ENCODE measurements at regions not wholly inside any gene's neighbourhood (a gene's known extent, or its start where the extent isn't known, plus 50 kb on each side); places are given as distances from the start of the nearest gene placed in this dataset.

- Histone ChIP-seq H3K4me3 (replicated peaks; ENCODE audit: low read depth, low read length) (no peak overlapping the region), H3K36me3 (ENCODE audit: control insufficient read depth, insufficient read depth, low read length) (no peaks in the 10 kb centered on the region), H3K27me3 (replicated peaks; ENCODE audit: control insufficient read depth, insufficient read depth, low read length) (no peaks in the 10 kb centered on the region)
- TF ChIP-seq CTCF (IDR thresholded peaks at IDR 0.05; ENCODE audit: insufficient read depth, low read length, poor library complexity, severe bottlenecking) = no peak
- DNase-seq (ENCODE audit: extremely low read depth, insufficient read length) = no peak
Measured at GRCh38 chr2:118763797-118764196, 83.7 kb downstream of the EN1 start.

- Histone ChIP-seq H3K36me3 (ENCODE audit: control insufficient read depth, insufficient read depth, low read length) (no peaks in the 10 kb centered on the region), H3K4me3 (replicated peaks; ENCODE audit: low read depth, low read length) (no peak overlapping the region), H3K27me3 (replicated peaks; ENCODE audit: control insufficient read depth, insufficient read depth, low read length) (no peaks in the 10 kb centered on the region)
- no peak for TF ChIP-seq CTCF (IDR thresholded peaks at IDR 0.05; ENCODE audit: insufficient read depth, low read length, poor library complexity, severe bottlenecking)
- DNase-seq (ENCODE audit: extremely low read depth, insufficient read length) = no peak
Measured at GRCh38 chr2:118762290-118762689, 85.2 kb downstream of the EN1 start.

- TF ChIP-seq CTCF (IDR thresholded peaks at IDR 0.05; ENCODE audit: insufficient read depth, low read length, poor library complexity, severe bottlenecking) = no peak
- Histone ChIP-seq H3K36me3 (ENCODE audit: control insufficient read depth, insufficient read depth, low read length) (no peaks in the 10 kb centered on the region), H3K27me3 (replicated peaks; ENCODE audit: control insufficient read depth, insufficient read depth, low read length) (no peaks in the 10 kb centered on the region), H3K4me3 (replicated peaks; ENCODE audit: low read depth, low read length) (no peak overlapping the region)
- no peak for DNase-seq (ENCODE audit: extremely low read depth, insufficient read length)
Measured at GRCh38 chr2:118761771-118762170, 85.7 kb downstream of the EN1 start.

- no peaks in the 10 kb centered on the region for H3K36me3 ChIP-seq (ENCODE audit: control insufficient read depth, insufficient read depth, low read length)
- DNase-seq (ENCODE audit: extremely low read depth, insufficient read length) = no peak
- no peaks in the 10 kb centered on the region; the same call in none of the 2 replicates for H3K27me3 ChIP-seq (replicated peaks; ENCODE audit: control insufficient read depth, insufficient read depth, low read length)
- TF ChIP-seq CTCF (IDR thresholded peaks at IDR 0.05; ENCODE audit: insufficient read depth, low read length, poor library complexity, severe bottlenecking) = no peak
- no peak overlapping the region for H3K4me3 ChIP-seq (replicated peaks; ENCODE audit: low read depth, low read length)
Measured at GRCh38 chr2:118755901-118756300, 91.5 kb downstream of the EN1 start.

GRCh38 chr2:118755384-118755783 is 92.1 kb downstream of the EN1 start:
- H3K4me3 ChIP-seq (replicated peaks; ENCODE audit: low read depth, low read length) = no peak overlapping the region
- TF ChIP-seq CTCF (IDR thresholded peaks at IDR 0.05; ENCODE audit: insufficient read depth, low read length, poor library complexity, severe bottlenecking) = no peak
- no peak for DNase-seq (ENCODE audit: extremely low read depth, insufficient read length)
- no peaks in the 10 kb centered on the region; the same call in none of the 2 replicates for H3K27me3 ChIP-seq (replicated peaks; ENCODE audit: control insufficient read depth, insufficient read depth, low read length)
- no peaks in the 10 kb centered on the region for H3K36me3 ChIP-seq (ENCODE audit: control insufficient read depth, insufficient read depth, low read length)

GRCh38 chr2:118752762-118753429 is 94.6 kb downstream of the EN1 start:
- Histone ChIP-seq H3K4me3 (replicated peaks; ENCODE audit: low read depth, low read length) (no peak overlapping the region), H3K27me3 (replicated peaks; ENCODE audit: control insufficient read depth, insufficient read depth, low read length) (no peaks in the 10 kb centered on the region; the same call in none of the 2 replicates), H3K36me3 (ENCODE audit: control insufficient read depth, insufficient read depth, low read length) (no peaks in the 10 kb centered on the region)
- TF ChIP-seq CTCF (IDR thresholded peaks at IDR 0.05; ENCODE audit: insufficient read depth, low read length, poor library complexity, severe bottlenecking) = no peak
- DNase-seq (ENCODE audit: extremely low read depth, insufficient read length) = no peak
